ENCODE measurements at regions not wholly inside any gene's neighbourhood (a gene's known extent, or its start where the extent isn't known, plus 50 kb on each side); places are given as distances from the start of the nearest gene placed in this dataset.

DNA sequence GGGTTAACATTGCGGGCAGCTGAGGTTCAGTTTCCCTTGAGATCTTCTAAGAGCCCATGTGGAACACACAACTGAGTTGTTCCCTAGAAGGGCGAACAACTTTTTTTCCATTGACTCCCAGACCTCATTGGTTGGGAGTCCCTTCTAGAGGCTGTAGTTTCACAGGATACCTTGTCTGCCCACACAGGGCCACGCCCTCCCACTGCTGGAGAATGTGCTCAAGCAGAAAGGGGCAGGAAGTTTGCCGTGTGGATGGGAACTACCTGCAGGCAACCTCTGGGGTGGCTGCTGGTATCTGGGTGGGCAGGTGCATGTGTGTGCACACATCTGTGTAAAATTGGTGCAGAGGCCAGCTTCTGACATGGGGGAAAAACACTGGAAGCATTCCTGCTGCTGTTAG is 178.8 kb upstream of the PSMD7 start:
- Histone ChIP-seq H3K27ac (ENCODE audit: insufficient read depth in 1 of 2, low read depth in 1 of 2, low read length in 2 of 2, poor library complexity in 1 of 2, severe bottlenecking in 2 of 2) (no peak overlapping the region), H3K36me3 (ENCODE audit: control insufficient read depth in 4 of 4, insufficient read depth in 4 of 4, low read length in 3 of 4) (no peaks in the 10 kb centered on the region), H3K9me3 (ENCODE audit: control extremely low read depth in 1 of 5, control insufficient read depth in 4 of 5, insufficient read depth in 2 of 5, low read depth in 1 of 5, low read length in 4 of 5) (no peaks in the 10 kb centered on the region), H3K27me3 (replicated peaks in 2 of 5; ENCODE audit: control insufficient read depth in 4 of 5, insufficient read depth in 5 of 5, low read length in 4 of 5) (peaks cover 0 to 5% (median 0%) of the 10 kb centered on the region in 5 experiments), H3K4me1 (ENCODE audit: control extremely low read depth in 1 of 4, control insufficient read depth in 4 of 4, insufficient read depth in 4 of 4, low read length in 3 of 4) (no peaks in the 10 kb centered on the region), H3K4me3 (ENCODE audit: control insufficient read depth in 1 of 7, extremely low read depth in 1 of 7, insufficient read depth in 4 of 7, low read depth in 2 of 7, low read length in 6 of 7) (no peak overlapping the region)
- 88% methylated on average over 4 of the region's 4 CpGs for WGBS (ENCODE audit: insufficient coverage)
- no peak for DNase-seq
- ChIA-PET POLR2A (no interaction called here), CTCF (no interaction called here)

DNA sequence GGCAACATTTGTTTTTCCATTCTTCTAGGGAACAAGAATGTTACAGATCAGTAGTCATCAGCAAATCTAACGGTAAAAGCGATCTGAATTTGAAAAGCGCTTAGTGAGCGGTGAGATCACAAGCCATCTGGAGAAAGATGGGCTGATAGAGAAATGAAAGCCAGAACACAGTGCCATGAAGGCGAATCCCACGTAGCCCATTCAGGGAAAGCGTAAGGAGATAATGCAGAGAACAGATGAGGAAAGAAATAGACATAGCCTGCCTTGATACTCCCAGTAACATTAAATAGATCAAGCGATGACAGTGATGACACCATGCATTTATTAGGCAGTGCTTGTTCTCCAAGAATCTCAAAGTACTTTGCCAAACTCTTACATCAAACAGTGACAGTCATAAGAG is 183.1 kb upstream of the PSMD7 start:
- 97% methylated on average over 8 of the region's 8 CpGs for WGBS (ENCODE audit: insufficient coverage)
- ChIA-PET CTCF (no interaction called here), POLR2A (no interaction called here)

DNA sequence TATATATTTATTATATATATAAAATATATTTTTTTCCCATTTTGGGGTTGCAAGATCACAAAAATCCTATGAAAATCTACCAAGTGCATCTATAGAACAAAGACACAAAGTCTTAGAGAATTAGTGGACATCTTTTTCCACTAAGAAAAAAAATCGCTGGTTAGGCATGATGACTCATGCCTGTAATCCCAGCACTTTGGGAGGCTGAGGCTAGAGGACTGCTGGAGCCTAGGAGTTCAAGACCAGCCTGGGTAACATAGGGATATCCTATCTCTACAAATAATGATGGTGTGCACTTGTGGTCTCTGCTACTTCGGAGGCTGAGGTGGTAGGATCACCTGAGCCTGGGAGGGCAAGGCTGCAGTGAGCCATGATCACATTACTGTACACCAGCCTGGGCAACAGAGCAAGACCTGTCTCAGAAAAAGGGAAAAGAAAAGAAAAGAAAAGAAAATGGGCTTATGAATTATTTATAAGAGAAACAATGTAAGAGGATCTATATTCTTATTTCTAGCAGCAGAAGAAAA is 185.1 kb upstream of the PSMD7 start:
- ChIA-PET CTCF (no interaction called here), POLR2A (no interaction called here)
- Histone ChIP-seq H3K36me3 (ENCODE audit: control insufficient read depth in 4 of 4, insufficient read depth in 4 of 4, low read length in 3 of 4) (no peaks in the 10 kb centered on the region), H3K4me1 (ENCODE audit: control extremely low read depth in 1 of 4, control insufficient read depth in 4 of 4, insufficient read depth in 4 of 4, low read length in 3 of 4) (peaks cover 0 to 4% (median 0%) of the 10 kb centered on the region in 4 experiments), H3K4me3 (ENCODE audit: control insufficient read depth in 1 of 7, extremely low read depth in 1 of 7, insufficient read depth in 4 of 7, low read depth in 2 of 7, low read length in 6 of 7) (no peak overlapping the region), H3K27ac (ENCODE audit: insufficient read depth in 1 of 2, low read depth in 1 of 2, low read length in 2 of 2, poor library complexity in 1 of 2, severe bottlenecking in 2 of 2) (no peak overlapping the region), H3K9me3 (ENCODE audit: control extremely low read depth in 1 of 5, control insufficient read depth in 4 of 5, insufficient read depth in 2 of 5, low read depth in 1 of 5, low read length in 4 of 5) (no peaks in the 10 kb centered on the region), H3K27me3 (replicated peaks in 2 of 5; ENCODE audit: control insufficient read depth in 4 of 5, insufficient read depth in 5 of 5, low read length in 4 of 5) (no peaks in the 10 kb centered on the region)
- DNase-seq, result peak in 2 of 3 donors; percentile 41 to 56
- WGBS (ENCODE audit: insufficient coverage), result 94% methylated on average over 2 of the region's 2 CpGs

More for the DNA sequence above, 183.1 kb upstream of the PSMD7 start:
- H3K4me1 ChIP-seq (ENCODE audit: control extremely low read depth in 1 of 4, control insufficient read depth in 4 of 4, insufficient read depth in 4 of 4, low read length in 3 of 4), result no peaks in the 10 kb centered on the region
- no peaks in the 10 kb centered on the region for H3K9me3 ChIP-seq (ENCODE audit: control extremely low read depth in 1 of 5, control insufficient read depth in 4 of 5, insufficient read depth in 2 of 5, low read depth in 1 of 5, low read length in 4 of 5)
- no peak overlapping the region for H3K4me3 ChIP-seq (ENCODE audit: control insufficient read depth in 1 of 7, extremely low read depth in 1 of 7, insufficient read depth in 4 of 7, low read depth in 2 of 7, low read length in 6 of 7)
- H3K27ac ChIP-seq (ENCODE audit: insufficient read depth in 1 of 2, low read depth in 1 of 2, low read length in 2 of 2, poor library complexity in 1 of 2, severe bottlenecking in 2 of 2), result no peak overlapping the region
- no peaks in the 10 kb centered on the region for H3K27me3 ChIP-seq (replicated peaks in 2 of 5; ENCODE audit: control insufficient read depth in 4 of 5, insufficient read depth in 5 of 5, low read length in 4 of 5)
- H3K36me3 ChIP-seq (ENCODE audit: control insufficient read depth in 4 of 4, insufficient read depth in 4 of 4, low read length in 3 of 4), result no peaks in the 10 kb centered on the region
- DNase-seq, result no peak

DNA sequence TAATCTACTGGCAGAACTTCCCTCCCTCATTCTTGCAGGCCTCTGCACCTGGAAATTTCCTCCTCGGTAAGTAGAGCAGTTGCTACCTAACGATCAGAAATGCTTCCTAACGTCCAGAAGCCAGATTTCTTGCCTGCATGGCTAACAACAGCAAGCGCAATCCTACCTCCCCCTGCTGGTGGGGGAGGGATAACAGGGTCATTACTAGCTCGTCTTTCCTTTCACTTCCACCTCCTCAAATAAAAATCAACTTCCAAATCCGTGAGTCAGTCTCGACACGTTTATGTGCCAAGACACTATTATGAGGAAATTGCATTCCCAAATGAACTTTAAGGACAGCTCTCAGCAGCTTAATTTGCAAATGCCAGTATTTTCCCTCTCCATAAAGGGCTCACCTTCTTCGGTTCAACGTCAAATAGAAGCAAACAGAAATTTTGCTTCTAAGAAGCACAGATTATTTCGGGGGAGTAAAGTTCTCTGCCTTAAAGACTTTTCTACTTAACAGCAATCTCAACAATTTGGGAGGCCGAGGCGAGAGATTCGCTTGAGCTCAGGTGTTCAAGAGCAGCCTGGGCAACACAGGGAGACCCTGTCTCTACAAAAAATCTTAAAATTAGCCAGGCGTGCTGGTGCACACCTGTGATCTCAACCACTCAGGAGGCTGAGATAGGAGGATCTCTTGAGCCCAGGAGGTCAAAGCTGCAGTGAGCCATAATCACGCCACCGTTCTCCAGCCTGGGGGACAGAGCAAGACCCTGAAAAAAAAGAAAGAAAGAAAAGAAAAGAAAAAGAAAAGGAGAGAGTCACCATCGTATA is 188.6 kb upstream of the PSMD7 start:
- 58% methylated on average over 13 of the region's 18 CpGs for WGBS (ENCODE audit: insufficient coverage)
- POLR2A ChIA-PET, result no interaction called here

DNA sequence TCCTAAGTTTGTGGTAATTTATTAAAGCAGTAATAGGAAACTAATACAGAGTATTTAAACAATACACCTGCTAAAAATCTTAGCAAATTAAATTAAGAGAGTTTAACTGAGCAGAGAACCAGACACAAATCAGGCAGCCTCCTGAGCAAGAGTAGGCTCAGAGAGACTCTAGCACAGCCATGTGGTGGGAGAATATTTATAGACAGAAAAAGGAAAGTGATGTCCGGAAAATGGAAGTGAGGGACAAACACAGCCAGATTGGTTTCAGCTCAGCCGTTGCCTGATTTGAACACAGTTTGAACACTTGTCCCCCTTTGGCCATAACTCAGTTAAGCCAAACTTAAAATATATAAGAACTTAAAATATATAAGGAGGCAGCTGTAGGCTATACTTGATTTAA is 192.6 kb upstream of the PSMD7 start:
- WGBS (ENCODE audit: insufficient coverage), result 86% methylated on average over 1 of the region's 2 CpGs

More for the DNA sequence above, 188.6 kb upstream of the PSMD7 start:
- no peaks in the 10 kb centered on the region for H3K27me3 ChIP-seq (replicated peaks in 2 of 5; ENCODE audit: control insufficient read depth in 4 of 5, insufficient read depth in 5 of 5, low read length in 4 of 5)
- no peaks in the 10 kb centered on the region for H3K9me3 ChIP-seq (ENCODE audit: control extremely low read depth in 1 of 5, control insufficient read depth in 4 of 5, insufficient read depth in 2 of 5, low read depth in 1 of 5, low read length in 4 of 5)
- H3K27ac ChIP-seq (ENCODE audit: insufficient read depth in 1 of 2, low read depth in 1 of 2, low read length in 2 of 2, poor library complexity in 1 of 2, severe bottlenecking in 2 of 2), result no peak overlapping the region
- H3K36me3 ChIP-seq (ENCODE audit: control insufficient read depth in 4 of 4, insufficient read depth in 4 of 4, low read length in 3 of 4), result no peaks in the 10 kb centered on the region
- peak; percentile 56 to 83 (median 78) for DNase-seq
- CTCF ChIA-PET, result interaction anchor here (0.8 to 4.2 kb wide), 10 partner anchors 12 to 152 kb away, joined by 3 to 24 read pairs (median 5); no protein-coding TSS in a partner anchor
- peaks cover 0 to 4% (median 0%) of the 10 kb centered on the region in 4 experiments for H3K4me1 ChIP-seq (ENCODE audit: control extremely low read depth in 1 of 4, control insufficient read depth in 4 of 4, insufficient read depth in 4 of 4, low read length in 3 of 4)
- peak overlapping the region in 6 of 7 experiments; percentile 21 to 77 (median 56) for H3K4me3 ChIP-seq (ENCODE audit: control insufficient read depth in 1 of 7, extremely low read depth in 1 of 7, insufficient read depth in 4 of 7, low read depth in 2 of 7, low read length in 6 of 7)

DNA sequence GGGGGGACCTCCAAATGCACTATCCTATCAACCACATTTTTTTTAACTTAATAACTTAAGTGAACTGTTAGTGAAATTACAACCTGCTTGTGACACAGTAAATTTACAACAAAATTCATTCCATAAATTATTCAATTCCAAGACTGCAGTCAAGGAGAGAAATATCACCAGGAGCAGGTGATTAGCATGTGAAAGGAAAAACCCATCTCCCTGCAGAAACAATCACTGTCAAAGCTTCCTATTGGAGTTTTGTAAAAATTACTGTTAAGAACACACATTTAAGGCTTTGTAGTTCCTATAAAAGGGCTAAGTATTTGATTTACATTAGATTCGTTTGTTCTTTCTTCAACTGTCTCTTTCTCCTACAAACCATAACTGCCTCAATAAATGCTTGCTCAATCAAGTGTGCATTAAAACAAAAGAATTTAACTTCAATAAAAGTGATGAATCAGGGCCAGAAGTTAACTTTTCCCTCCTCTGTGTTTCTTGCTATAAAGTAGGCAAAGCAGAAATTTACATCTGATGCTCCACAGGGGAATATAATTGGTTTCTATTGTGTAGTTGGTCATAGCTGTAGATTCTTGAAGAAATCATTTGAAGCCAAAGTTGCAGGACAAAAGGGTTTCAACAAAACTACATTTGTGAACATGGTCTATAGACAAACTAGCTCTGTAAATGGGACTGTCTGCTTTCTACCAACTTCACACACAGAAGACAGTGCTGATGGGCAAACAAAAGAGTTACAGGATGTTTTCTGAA is 195.1 kb upstream of the PSMD7 start:
- H3K4me3 ChIP-seq (ENCODE audit: control insufficient read depth in 1 of 7, extremely low read depth in 1 of 7, insufficient read depth in 4 of 7, low read depth in 2 of 7, low read length in 6 of 7), result no peak overlapping the region
- no peaks in the 10 kb centered on the region for H3K9me3 ChIP-seq (ENCODE audit: control extremely low read depth in 1 of 5, control insufficient read depth in 4 of 5, insufficient read depth in 2 of 5, low read depth in 1 of 5, low read length in 4 of 5)
- H3K4me1 ChIP-seq (ENCODE audit: control extremely low read depth in 1 of 4, control insufficient read depth in 4 of 4, insufficient read depth in 4 of 4, low read length in 3 of 4), result no peaks in the 10 kb centered on the region
- no peaks in the 10 kb centered on the region for H3K36me3 ChIP-seq (ENCODE audit: control insufficient read depth in 4 of 4, insufficient read depth in 4 of 4, low read length in 3 of 4)
- CTCF ChIA-PET, result no interaction called here
- WGBS (ENCODE audit: insufficient coverage), result no CpG with 5 or more reads among the region's 1 CpG
- no peaks in the 10 kb centered on the region for H3K27me3 ChIP-seq (replicated peaks in 2 of 5; ENCODE audit: control insufficient read depth in 4 of 5, insufficient read depth in 5 of 5, low read length in 4 of 5)
- no peak for DNase-seq
- POLR2A ChIA-PET, result no interaction called here
- no peak overlapping the region for H3K27ac ChIP-seq (ENCODE audit: insufficient read depth in 1 of 2, low read depth in 1 of 2, low read length in 2 of 2, poor library complexity in 1 of 2, severe bottlenecking in 2 of 2)

More for the DNA sequence above, 192.6 kb upstream of the PSMD7 start:
- H3K27ac ChIP-seq (ENCODE audit: insufficient read depth in 1 of 2, low read depth in 1 of 2, low read length in 2 of 2, poor library complexity in 1 of 2, severe bottlenecking in 2 of 2), result no peak overlapping the region
- H3K9me3 ChIP-seq (ENCODE audit: control extremely low read depth in 1 of 5, control insufficient read depth in 4 of 5, insufficient read depth in 2 of 5, low read depth in 1 of 5, low read length in 4 of 5), result no peaks in the 10 kb centered on the region
- no peaks in the 10 kb centered on the region for H3K36me3 ChIP-seq (ENCODE audit: control insufficient read depth in 4 of 4, insufficient read depth in 4 of 4, low read length in 3 of 4)
- peaks cover 0 to 4% (median 0%) of the 10 kb centered on the region in 4 experiments for H3K4me1 ChIP-seq (ENCODE audit: control extremely low read depth in 1 of 4, control insufficient read depth in 4 of 4, insufficient read depth in 4 of 4, low read length in 3 of 4)
- no peak for DNase-seq
- POLR2A ChIA-PET, result no interaction called here
- H3K4me3 ChIP-seq (ENCODE audit: control insufficient read depth in 1 of 7, extremely low read depth in 1 of 7, insufficient read depth in 4 of 7, low read depth in 2 of 7, low read length in 6 of 7), result no peak overlapping the region
- CTCF ChIA-PET, result no interaction called here
- no peaks in the 10 kb centered on the region for H3K27me3 ChIP-seq (replicated peaks in 2 of 5; ENCODE audit: control insufficient read depth in 4 of 5, insufficient read depth in 5 of 5, low read length in 4 of 5)

Measured in common myeloid progenitor, CD34-positive (primary cell).